Esophagus squamous epithelium (tissue), 4 donors: ENCODE measurements at regions not wholly inside any gene's neighbourhood (a gene's known extent, or its start where the extent isn't known, plus 50 kb on each side); places are given as distances from the start of the nearest gene placed in this dataset.

Source experiments
- POLR2A ChIP-seq, 4 donors: fragments of 450-650 bp; IDR thresholded peaks; one replicate each; pipeline ENCODE4 v1.6.1; 2017; ENCODE audit warnings: antibody characterized with exemption in 4 of 4, mild to moderate bottlenecking in 4 of 4, moderate library complexity in 3 of 4
- TF ChIP-seq, protein P1 (sequence below), 6 experiments: fragments of 450-650 bp in 4 of 6; fragments of 200-600 bp in 2 of 6; sonication (generic) in 2 of 6; IDR thresholded peaks; one replicate each; pipeline ENCODE4 v1.5.1; 2016 to 2019; ENCODE audit warnings: antibody characterized with exemption in 6 of 6, mild to moderate bottlenecking in 4 of 6, moderate library complexity in 4 of 6

- no peak for TF ChIP-seq POLR2A (IDR thresholded peaks at IDR 0.05)
- TF ChIP-seq, protein P1, sequence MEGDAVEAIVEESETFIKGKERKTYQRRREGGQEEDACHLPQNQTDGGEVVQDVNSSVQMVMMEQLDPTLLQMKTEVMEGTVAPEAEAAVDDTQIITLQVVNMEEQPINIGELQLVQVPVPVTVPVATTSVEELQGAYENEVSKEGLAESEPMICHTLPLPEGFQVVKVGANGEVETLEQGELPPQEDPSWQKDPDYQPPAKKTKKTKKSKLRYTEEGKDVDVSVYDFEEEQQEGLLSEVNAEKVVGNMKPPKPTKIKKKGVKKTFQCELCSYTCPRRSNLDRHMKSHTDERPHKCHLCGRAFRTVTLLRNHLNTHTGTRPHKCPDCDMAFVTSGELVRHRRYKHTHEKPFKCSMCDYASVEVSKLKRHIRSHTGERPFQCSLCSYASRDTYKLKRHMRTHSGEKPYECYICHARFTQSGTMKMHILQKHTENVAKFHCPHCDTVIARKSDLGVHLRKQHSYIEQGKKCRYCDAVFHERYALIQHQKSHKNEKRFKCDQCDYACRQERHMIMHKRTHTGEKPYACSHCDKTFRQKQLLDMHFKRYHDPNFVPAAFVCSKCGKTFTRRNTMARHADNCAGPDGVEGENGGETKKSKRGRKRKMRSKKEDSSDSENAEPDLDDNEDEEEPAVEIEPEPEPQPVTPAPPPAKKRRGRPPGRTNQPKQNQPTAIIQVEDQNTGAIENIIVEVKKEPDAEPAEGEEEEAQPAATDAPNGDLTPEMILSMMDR (IDR thresholded peaks at IDR 0.05) = no peak
Measured at GRCh38 chr5:77561965-77562364, 69.8 kb upstream of the WDR41 start.
